Eye (tissue), 1 donor: ENCODE measurements at regions not wholly inside any gene's neighbourhood (a gene's known extent, or its start where the extent isn't known, plus 50 kb on each side); places are given as distances from the start of the nearest gene placed in this dataset.
"Not testable (repeated sequence)": the region's sequence is repeated elsewhere in the genome, so short reads cannot be mapped to it uniquely, and the experiment has no call there.

Source experiments
- DNase-seq: peaks from one replicate; pipeline ENCODE4 v3.0.0-alpha.2; 2015

DNA sequence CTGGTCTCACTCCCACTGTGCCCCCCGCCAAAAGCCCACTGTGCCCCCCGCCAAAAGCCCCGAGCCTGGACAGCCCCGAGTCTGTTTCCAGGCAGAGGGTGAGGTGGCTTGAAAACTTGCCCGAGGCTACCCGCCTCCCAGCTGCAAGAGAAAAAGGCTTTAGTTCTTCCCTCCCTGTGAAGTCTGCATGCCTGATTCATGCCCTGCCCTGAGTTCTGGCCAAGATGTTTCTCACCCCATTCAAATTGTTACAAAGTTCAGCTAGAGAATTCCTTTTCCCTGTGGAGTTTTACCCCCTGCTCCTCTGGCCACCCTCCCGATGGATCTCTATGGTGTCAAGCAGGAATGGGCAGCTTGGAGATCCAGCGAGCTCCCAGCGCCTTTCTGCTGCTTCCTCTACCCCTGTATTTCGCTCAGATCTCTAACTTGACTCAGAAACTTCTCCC lies 298.8 kb upstream of the MAP3K7 start:
- no peak for DNase-seq

DNA sequence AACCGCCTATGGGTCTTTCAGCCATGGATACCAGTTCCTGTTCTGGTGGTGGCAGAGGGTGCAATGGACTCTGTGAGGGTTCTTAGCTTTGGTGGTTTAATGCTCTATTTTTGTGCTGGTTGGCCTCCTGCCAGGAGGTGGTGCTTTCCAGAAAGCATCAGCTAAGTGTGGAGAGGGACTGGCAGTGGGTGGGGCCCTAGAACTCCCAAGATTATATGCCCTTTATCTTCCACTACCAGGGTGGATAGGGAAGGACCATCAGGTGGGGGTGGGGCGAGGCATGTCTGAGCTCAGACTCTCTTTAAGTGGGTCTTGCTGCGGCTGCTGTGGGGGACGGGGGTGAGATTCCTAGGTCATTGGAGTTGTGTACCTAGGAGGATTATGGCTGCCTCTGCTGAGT lies 298.3 kb upstream of the MAP3K7 start:
- not testable (repeated sequence) for DNase-seq

DNA sequence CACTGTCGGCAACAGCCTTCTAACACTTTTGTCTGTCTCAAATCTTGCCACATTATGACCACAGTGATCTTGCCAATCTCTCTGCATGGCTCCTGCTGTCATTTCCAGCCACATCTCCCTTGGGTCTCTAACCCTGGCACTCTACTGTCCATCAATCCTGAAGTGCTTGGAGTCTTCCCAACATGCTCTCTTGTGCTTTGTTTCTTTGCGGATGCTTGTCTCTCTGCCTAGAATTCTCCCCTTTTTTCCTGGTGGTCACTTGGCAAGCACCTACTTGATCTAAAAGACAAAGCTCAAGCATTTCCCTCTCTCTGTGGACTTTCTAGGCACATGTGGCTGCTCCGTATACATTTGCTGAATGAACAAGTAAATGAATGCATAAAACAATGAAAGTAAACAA lies 290.7 kb upstream of the MAP3K7 start:
- no peak for DNase-seq

DNA sequence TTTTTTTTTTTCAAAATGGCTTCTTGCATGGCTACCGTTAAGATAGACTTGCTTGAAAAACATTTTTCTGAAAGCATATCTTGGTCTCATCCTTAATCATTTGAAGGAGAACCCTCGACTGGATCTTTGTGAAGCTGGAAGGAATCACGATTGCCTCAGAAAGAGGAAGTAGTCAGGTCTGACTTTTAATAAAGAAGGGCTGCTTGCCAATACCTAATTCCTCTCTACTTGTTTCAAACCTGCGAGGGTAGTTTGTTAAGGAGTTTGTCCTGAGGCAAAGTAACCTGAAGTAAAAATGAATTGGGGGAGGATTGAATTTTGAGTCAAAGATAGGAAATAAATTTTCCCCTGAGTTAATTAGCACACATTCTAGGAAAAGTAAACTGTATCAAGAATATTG lies 288.1 kb upstream of the MAP3K7 start:
- no peak for DNase-seq

DNA sequence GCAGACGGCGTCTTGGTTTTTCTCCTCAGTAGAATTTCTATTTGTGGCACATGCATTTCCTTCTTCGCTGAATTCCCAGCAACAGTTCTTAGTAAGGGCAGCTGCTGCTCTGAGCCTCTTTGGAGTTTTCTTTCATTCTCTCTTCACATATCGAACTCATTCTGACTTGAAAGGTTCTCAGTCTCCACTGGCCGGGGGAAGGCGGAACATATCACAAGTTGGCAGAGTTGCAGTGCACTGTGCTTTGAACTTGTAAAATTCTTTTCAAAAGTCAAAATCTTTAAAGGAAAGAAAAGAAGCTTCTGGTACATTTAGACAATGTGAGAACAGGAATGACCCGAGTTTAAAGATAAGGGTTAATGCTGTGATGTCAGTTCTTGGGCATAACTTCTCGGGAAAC lies 286.1 kb upstream of the MAP3K7 start:
- no peak for DNase-seq

DNA sequence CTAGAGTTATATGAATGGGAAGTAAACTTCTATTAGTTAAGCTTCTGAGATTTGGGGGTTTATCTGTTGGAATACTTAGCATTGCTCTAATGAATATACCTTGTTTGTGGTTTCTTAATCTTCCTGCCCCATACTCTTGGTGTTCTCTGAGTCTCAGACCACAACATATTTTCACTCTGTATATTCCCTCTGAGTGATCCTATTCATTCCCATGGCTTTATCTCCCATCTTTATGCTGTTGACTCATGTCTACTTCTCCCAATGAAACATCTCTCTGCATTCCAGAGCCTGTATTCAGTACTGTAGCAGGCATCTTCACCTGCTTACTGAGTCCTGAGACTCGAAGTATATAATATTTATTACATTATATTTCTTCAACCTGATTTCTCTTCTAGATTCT lies 283.7 kb upstream of the MAP3K7 start:
- DNase-seq = no peak

DNA sequence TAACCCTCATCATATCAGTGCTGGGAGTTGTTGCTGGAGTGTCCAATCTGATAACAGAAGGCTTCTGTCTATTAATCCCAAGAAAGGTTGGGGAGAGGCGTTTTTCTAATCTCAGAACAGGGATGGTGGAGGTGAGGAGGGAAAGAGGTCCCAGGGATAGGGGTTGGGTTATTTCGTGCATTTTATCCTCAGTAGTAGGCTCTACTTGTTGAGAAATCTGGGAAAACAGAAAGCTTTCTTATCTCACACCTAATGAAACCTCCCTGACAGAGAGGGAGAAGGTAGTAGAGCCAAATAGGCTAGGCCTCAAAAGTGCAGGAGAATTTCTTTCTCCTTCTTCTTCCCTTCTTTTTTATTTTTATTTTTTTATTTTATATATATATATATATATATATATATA lies 281.8 kb upstream of the MAP3K7 start:
- no peak for DNase-seq

DNA sequence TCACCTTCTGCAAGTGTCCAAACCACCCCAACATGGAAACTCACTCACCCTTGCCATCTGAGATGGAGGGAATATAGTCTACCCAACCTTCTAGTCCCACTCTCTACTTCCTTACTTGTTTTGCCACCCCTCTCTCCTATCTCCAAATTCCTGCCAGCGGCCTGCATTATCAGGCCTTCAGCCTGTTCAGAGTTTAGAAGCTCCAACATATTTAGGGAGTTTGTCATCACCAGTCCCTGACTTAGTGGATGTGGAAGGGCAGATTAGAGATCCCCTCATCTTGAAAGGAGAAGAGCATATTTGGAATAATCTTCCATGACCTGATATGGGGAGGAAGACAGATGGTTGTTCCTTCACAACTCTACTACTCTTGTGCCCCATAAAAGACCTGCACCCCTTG lies 281.4 kb upstream of the MAP3K7 start:
- no peak for DNase-seq

DNA sequence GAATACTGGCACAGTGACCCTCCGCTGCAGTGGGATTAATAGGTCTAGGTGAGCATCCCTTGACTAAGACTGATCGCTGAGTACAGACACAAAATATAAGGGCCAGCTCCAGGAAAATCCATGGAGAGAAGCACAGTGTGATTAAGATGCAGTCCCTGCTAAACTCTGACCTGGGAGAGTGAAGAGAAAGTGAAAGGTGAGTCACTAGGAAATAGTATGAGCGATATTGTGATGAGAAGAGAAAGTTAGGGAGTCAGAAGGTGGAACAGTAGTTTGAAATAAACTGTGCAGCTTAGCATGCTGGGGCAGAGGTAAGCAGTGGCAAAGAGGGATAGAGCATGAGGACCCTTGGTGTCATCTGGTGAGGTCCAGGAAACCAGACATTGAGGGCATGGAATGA lies 278.6 kb upstream of the MAP3K7 start:
- DNase-seq = no peak

DNA sequence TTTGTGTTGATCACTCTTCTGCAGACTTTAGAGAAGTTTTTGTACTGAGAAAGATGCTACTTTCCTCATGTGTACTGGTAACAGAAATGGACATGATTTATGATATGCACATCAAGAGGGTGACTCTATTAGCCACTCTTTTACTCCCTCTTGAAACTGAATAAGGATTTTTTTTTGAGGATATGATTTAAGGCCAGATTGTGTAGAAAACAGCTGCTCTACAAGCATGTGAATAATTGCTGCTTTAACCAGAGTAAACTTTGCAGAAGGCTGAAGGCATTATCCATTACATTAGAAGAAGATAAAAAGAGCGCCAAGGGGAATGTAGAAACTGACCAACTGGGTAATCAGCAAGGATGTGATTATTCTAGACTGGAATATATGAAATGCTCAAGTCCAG lies 276.2 kb upstream of the MAP3K7 start:
- no peak for DNase-seq

DNA sequence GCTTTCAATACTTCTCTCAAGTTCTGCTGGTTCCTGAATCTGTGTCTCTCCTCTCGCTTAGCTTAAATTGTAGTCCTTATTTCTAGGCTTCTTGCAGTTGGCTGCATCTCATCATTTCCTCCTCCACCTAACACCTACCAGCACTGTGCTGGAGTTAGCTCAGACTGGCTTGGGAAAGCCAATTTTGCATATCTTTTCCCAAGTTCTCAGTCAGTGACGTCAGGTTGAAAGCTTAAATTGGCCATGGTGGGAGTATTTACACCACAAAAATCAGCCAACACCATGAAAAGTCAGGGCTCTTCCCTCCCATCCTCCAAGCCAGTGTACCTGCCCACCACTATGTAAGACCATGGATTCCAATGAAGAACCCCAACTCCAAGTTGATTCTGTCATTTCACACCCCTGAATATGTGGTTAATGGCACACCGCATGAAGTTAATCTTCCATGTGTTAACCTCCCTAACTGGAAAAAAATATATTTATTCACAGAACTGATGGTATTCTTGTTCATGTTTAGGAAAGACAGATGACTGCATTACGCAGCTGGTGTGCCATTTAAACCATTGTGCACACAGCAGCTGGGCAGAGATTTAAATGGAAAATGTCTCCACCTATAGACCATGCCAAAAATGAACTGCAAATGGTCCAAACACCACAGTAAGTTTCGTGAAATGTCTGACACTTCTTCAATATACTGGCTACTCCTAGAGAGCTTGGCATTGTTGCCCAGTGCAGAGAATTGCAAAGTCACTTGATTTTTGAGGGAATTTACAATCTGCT lies 274.1 kb upstream of the MAP3K7 start:
- DNase-seq = no peak

DNA sequence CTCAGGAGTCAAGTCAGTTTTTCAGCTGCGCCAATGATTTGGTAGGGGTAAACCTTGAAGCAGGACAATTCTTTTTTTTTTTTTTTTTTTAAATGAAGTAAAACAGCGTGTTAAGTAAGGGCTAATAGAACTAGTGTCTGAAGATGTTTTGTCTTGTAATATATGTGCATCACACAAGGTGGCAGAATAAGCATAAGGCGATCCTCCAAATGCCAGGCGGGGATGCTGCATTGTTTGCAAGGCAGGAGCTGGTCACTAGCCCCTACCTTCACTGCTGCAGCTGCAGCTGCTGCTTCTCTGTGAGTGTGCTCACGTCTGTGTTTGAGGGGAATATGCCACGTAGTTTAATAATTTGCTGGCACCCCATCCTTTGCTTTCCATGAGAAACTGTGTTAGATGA lies 272.7 kb upstream of the MAP3K7 start:
- DNase-seq = peak; percentile 38

DNA sequence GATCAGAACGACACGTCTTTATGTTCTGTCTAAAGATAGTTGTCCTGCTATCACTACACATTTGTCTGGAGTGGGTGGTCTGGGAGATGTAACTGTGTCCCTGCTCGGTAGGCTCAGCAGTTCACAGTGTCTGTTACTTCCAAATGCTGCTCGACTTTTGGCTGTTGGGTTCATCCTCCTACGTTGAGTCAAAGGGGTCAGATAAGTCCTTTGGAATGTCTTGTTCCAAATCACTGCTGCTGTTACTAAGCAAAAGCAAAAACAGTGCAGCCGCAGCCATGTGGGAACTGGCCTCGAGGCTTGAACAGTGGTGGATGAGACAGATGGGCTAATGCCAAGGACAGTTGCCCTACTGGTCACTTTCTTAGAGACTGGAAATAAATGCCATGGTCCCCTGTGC lies 272.2 kb upstream of the MAP3K7 start:
- no peak for DNase-seq

DNA sequence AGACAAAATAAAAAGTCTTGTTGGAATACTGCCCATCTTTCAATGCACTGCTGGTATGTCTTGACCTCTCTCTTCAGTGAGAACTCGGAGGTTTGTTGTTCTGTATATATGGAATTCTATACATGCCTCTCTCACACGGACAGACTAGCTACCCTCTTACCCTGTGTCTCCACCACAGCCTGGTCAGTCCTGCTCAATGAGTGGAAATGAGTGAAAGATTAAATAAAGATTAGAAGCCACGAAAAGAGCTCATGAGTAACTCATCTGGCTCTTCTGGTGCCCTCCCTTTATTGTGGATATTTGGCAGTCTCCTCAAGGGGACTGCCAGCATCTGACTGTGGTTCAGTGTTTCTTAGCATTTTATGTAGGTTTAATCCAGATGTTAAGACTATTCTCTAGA lies 262.8 kb upstream of the MAP3K7 start:
- no peak for DNase-seq

DNA sequence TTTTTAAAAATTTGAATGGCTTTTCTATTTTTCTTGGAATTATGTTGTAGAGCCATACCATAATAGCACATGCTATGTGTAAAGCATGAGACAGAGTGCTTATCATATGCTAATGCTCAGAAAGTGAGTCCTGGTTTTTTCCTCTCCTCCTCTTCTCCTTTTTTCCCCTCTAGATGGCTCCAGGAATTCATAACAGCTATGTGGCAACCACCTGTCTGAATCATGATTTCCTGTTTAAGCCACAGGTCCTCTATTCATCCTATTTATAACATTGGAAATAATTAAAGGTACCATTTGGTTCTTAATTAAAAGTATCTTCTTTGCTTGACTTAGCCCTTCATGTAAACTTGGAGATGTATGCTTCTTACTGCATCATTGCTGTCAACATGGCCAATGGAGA lies 260.0 kb upstream of the MAP3K7 start:
- no peak for DNase-seq

DNA sequence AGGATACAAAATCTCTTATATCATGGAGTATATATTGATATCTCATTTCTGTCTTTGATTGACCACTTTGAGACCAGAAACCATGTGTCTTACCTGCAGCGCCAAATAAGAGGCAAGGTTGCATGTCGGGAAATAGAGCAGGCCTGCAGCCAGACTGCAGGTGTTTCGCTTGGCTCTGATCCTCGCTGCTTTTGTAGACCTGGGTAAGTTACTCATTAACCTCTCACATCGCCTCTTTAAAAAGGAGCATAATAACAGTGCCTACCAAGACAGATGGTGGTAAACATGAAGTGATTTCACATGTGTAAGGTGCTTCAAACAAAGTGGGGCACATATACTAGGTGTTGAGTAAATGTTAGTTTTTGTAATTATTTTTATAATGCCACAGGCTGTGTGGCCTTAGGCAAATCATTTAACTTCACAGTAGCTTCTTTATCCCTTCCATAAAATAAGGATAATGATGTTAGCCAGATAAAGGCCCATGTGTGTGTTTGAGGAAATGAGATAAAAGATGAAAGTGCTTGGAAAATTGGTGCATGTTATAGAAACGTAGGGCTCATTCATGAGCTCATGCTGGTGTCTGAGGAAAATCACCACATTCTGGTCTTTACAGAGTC lies 248.8 kb upstream of the MAP3K7 start:
- no peak for DNase-seq

DNA sequence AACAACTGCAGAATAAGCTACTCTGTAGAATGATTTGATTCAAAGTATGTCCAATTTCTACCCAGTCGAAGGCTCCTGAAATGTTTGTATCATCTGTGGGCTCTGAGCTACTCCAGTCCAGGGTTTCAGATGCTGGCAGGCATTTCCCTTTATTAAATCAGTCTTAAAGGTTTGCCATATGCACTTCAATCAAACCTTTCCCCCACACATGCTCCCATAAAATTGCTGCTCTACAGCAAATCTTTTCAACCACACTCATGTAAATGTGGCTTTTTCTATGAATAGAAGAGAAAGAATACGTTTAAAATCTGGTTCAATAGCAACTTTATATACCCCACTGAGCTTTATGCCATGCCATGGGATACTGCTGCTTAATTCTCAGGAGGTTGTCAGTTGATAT lies 242.4 kb upstream of the MAP3K7 start:
- no peak for DNase-seq

DNA sequence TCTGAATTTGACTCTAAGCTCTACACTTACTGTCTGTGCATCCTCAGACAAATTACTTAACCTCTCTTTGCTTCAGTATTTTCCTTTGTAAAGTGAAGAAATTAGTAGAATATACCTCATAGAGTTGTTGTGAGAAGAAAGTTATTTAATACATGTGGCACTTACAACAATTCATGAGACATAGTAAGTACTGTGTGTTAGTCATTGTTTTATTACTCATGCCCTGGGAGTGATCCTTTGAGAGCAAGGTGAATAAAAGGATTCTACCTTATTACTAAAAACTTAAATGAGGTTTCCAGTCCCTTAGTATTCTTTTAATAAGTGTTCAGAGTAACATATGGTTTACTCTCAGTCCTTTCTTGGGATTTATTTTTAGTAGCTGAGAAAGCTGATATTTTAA lies 233.6 kb upstream of the MAP3K7 start:
- no peak for DNase-seq

DNA sequence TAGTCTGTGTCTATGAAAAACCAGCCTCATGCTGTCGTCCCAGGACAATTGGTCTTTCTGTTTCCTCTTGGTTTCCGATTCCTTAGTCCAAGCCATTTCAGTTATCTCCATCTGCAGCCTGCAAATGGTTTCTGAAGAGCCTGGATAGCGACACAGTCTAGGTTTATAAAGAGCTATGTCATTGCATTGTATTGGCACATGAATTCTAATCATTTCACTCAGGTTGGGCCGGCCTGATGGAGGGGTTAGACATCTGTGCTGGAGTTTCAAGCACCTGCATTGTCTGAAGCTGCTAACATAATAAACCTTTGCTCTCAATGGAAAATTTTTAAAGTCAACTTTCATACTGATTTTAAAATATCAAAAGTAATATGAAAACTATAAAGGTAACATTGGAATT lies 232.6 kb upstream of the MAP3K7 start:
- DNase-seq = no peak

DNA sequence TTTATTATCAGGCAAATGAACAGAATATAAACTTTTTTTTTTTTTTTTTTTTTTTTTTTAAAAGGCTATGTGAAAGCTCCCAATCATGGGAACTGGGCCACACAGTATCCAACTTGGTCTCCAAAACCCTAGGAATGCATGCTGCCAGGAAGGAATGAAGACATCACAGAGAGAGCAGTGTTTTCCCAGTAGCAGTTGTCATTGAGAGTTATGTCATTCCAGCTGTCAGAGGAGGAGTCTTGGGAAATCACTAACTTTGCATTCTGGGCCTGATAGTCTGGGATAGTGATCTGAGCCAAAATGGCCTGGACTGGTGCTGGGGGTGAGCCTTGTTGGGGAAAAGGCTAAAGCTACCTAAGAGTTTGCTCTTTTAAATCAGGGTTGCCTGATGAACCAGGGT lies 231.3 kb upstream of the MAP3K7 start:
- DNase-seq = no peak

DNA sequence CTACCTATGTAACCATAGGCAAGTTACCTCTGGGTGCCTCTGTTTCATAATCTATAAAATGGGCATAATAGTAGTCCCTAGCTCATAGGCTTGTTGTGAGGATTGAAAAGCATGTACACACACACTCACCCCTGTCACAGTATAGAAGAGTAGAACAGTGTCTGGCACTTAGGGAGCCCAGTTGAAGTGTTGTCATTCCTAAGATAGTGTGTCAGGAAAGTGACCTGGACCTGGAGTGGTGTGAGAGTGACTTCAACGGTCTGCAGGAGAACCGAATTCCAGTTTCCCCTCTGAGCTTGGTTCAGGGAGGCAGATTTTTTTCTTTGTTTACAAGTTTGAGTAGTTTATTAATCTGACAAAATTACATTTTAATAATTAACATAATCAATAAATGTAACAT lies 229.9 kb upstream of the MAP3K7 start:
- DNase-seq = no peak

DNA sequence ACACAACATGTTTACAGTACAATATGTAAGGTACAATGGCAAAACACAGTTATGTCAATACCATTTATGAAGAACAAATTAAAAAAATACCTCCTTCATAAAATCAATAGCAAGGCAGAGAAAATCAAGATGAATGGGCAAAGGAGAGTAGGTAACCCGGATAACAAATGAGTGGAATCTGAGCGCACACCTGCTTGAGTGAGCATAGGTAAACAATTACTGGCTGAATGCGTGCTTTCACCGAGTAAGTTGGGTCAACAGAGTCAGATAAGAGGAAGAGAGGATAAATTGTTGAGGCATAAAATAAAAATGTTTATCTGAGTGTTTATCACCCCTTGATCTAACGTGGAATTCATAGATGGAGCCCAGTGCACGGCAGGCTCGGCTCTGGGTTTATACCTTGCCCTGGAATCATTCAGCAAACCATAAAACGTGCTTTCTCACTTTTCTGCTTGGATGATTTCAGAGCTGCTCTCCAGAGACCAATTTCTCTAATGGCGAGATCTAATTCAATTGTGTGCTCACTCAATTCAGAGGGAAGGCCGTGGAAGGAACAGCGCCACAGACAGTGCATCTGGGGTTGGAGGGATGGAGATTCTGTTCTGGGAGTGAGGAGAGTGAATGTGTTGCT lies 224.8 kb upstream of the MAP3K7 start:
- peak; percentile 84 for DNase-seq

DNA sequence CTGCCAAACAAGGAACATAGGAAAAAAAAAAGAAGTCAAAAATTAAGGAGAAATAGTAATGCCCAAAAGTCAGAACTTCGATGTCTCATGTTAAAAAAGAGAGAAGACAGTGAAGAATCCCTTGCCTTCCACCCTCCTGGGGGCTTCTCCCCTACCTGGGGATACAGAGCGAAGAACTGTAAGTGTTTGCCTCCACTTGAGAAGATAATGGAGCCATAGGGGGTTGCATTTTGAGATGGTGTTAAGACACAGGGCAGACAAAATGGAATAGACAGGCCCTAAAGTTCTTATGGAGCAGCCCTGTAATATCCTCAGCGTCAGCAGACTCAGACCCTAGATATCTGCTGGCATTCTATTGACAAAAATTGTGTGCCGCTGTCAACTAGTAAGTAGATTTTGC lies 222.2 kb upstream of the MAP3K7 start:
- DNase-seq = no peak
